Stimulated activated CD8-positive, alpha-beta memory T cell treated with anti-CD3 and anti-CD28 coated beads, Interleukin-4, amount 100 ng/mL, for 4 hours (primary cell): ENCODE measurements at regions not wholly inside any gene's neighbourhood (a gene's known extent, or its start where the extent isn't known, plus 50 kb on each side); places are given as distances from the start of the nearest gene placed in this dataset.
"Not testable (repeated sequence)": the region's sequence is repeated elsewhere in the genome, so short reads cannot be mapped to it uniquely, and the experiment has no call there.

Experiments
- DNase-seq, 2 donors: peaks; one replicate each; pipeline ENCODE4 v3.0.0-alpha.2; 2020; ENCODE audit warnings: low read depth in 2 of 2, low spot score in 1 of 2

DNA sequence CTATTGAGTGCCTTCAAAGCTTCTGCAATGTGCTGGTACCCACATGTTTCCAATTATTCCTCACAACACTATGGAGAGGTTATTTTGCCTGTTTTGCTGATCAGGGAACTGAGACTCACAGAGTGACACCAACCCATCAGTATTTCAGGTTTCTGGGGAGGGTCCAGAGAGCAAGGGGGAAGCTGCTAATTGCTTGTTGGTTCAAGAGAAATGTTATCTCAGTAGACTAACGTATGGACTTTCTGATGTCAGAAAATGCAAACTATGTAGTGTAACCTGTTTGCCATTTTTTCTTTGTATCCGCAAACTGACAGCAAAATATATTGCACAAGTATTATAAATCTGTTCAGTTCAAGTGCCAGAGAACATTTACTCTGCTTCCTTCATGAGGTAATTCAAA lies 108.3 kb upstream of the MSX2 start:
- DNase-seq, result no peak

DNA sequence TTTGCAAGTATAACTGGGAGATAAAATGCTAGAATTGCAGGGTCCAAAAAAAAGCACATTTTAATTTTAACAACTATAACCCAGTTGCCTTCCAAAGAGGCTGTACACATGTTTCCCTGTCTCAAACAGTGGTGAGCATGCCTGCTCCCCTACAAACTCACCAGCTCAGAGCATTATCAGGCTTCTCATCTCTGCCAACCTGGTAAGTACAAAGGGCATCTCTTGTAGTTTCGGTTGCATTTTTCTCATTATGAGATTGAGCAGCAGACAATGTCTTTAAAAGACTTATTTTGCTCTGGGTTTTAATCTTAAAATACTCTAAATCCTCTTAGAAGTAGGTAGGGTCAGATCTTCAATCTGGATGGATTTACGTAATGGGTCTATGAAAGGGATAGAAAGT lies 107.1 kb upstream of the MSX2 start:
- no peak for DNase-seq

DNA sequence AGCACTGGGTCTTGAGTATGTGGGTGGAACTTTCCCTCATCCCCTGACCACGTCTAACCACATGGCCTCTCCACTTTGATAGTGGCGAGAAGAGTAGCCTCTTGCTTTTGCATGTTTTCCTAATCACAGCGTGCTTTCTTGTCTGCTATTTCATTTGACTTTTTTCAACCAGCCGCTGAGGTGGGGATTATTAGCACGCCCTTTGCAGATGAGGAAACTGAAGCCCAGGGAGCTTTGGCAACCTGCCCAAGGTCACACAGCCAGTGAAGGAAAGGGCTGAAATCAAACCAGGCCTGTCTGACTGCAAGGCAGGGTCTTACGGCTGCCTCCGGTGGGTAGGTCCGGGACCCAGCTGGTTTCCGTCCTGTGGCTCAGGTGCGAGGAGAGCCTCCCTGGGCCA lies 106.5 kb upstream of the MSX2 start:
- no peak for DNase-seq

DNA sequence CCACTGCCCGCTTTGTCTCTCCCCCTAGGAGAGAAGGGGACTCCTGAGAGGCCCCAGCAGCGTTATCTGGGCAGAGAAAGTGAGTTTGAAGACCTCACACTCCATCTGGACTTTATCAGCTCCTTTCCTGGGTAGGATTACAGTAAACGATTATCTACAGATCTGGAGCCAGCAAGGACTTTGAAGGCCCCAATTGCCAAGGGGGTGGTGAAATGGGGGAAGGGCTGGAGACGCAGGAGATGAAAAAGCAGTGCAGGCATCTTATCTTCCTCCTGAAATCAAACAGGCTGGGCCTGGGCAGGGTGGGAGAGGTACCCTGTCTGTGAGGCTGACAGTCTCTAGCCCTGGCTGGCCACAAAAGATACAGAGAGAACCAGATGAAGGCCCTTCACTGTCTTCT lies 105.8 kb upstream of the MSX2 start:
- no peak for DNase-seq

DNA sequence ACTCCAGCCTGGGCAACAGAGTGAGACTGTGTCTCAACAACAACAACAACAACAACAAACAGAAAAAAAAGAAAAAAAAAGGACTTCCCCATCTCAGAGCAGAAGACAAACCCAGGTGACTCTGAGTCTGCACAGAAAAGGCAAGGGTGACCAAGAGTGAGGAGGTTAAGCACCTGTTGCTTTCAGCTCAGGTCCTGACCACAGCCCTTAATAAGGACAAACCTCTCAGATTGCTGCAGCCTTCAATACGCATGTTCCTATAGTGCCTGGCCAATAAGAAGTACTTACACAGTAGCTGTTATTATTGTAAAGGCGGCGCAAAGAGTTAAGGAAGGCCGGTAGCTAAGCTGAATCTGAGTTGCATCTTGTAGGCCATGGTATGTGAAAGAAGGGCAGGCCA lies 102.3 kb upstream of the MSX2 start:
- DNase-seq, result no peak

DNA sequence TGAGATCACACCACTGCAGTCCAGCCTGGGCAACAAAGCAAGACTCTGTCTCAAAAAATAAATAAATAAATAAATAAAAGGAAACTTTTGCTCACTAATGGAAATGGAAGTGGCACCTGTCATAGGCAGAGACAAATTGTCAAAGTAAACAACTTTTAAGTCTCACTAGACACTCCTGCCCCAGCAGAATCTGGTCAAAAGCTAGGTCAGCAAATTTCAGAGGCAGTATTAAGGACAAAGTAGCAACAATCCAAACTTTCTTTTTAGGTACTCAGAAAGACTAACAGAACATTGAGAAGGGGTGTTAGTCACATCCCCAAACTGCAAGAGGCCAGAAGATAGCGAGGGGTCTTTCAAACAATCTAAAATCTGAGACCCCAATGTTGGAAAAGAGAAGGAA lies 101.4 kb upstream of the MSX2 start:
- DNase-seq, result no peak

DNA sequence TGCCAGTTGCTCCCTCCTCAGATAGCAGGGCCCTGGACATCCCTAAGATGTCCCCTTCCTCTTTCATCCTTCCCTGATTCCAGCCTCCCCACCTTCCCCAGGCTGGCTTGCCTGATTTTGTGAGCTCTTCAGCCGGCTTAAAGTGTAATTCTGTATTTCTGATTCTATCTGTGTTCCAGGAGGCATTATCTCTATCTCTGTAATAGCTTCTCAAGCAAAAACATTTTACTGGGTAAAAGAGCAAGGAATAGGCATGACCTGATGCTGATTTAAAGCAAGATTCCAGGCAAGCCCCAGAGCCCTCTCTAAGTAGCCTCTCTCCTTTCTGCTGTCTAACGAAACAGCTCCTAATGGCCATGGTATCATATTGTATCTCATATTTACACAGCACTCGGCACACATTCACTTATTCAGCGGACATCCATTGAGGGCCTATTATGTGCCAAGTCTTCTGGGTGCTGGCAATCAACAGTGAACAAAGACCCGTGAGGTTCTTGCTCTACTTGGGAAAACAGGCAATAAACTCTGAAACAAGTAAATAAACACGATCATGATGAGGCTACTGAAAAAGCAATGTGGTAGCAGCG lies 100.9 kb upstream of the MSX2 start:
- DNase-seq, result no peak

DNA sequence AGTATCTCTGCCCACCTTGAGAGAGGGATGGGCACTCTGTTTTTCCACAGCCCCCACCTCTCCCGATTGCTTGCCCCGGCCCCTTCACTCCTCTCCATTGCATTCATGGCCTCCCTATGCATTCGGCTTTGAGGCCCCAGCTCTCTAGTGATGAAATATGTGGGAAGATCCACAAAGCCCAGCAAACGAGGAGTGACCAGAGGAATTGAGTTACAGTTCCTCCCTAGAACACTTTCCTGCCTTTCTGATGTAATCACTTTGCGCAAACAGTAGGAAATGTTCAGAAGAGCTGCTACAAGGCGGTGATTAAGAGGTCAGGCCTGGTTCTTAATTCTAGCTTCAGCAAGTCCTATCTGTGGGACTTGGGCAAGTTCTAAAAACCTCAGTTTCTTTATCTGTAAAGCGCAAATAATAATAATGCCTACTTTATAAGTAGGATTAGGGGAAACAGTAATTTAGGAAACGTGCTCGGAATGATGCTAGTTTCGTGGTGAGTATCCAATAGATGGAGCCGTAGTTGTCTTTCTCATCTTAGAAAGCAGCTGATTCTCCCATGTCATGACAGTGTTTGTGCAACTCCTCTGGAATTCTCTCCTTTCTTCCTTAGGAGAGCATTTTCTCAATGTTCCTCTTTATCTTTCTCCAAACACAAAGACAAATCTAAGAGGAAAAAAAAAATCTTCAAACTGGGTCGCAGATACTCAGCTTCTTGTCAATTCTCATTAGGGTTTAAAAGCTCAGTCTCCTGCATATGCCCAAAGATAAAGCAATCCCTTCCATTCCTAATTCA lies 99.5 kb upstream of the MSX2 start:
- no peak for DNase-seq

DNA sequence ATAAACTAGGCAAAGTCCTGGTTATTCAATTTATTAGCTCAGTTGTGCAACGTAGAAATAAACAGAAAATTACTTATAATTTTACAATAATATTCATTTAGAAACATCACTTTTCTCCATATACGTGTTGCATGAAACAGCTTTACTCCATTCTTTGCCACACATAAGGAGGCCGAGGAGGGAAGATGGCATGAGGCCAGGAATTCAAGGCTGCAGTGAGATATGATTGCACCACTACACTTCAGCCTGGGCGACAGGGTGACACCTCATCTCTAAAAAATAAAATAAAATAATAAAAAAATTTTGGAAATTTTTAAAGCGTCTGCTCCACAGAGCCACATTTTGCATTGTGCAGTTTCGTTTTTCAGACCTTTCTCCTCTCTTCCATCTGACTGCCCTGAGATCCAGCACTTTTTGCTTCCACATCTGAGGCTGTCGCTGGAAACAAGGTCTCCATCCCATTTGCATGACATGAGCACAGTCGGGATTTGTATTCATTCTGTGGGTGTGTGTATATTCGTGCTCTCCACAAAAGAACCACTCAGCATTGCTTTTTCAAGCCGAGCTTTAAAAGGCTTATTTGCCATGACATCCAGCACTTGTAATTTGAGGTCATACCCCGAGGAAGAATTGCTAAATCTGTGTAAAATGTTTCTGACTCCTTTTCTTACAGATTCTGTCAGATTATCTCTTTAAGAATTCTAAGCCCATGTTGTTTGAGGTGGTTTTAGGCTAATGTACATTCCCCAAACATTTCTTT lies 98.6 kb upstream of the MSX2 start:
- DNase-seq, result no peak

DNA sequence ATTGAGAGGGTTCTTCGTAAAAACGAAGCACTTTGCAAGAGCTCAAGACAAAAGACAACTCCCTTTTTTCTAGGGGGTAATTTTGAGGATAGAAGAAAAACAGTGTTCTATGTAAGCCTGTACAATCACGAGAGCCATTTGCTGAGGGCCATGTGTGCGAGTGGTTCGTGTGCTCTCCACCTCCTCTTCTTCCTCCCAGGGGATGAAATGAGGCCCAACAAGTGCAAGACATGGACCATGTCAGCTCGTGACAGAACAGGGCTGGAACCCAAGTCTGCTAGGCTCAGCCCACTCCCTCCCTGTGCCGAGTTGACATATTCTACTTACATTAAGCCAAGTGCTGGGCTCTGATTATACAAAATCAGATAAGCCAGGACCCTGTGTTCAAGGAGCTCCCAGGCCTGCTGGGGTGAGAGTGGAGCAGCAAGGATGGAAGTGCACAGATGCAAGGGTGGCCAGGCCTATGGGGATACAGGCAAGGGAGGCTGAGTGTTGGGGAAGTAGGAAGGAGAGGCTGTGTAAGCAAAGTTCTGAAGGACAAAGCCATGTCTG lies 97.9 kb upstream of the MSX2 start:
- no peak for DNase-seq

DNA sequence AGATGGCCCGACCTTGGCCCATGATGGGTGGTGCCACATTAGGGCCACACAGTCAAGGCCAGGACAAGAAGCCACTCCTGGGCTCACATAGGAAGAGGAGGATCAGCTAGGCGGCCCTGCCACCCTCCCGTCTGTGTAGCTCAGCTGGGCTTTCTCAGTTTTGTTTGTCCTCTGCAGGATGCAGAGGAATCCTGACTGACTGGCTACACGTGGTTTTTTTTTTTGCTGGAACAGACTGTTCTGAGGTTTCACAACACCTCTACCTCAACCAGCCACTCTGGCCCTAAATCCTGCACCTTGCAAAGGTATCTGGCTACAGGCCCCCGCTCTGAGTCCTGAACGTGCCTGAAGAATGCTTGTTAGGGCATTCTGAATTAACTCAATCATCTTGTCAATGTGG lies 88.3 kb upstream of the MSX2 start:
- DNase-seq, result no peak

DNA sequence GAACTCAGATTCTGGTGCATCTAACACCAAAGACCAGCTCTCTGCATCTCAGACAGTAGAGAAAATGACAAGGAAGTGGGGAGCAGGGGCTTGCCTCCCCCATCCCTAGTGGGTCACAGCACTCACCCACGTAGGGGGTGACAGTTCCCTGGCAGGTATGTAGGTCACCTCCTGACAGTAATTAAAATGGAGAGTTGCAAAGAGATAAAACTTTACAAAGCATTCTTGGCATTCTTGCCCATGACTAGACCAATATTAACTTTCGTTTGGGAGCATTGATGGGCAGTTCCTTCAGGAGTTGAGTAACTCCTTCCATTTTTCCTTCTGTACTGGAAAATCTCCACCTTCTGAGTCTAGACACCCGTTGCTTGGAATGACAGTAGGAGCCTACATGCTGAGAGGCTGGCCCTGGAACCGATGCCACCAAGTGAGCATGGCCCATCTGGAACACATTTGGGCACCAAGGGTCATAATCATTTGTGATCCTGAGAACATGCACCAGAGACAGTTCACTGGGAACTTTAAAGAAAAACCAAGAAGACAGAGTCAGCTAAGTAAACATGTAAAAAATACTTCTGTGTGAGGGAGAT lies 81.5 kb upstream of the MSX2 start:
- DNase-seq, result no peak

DNA sequence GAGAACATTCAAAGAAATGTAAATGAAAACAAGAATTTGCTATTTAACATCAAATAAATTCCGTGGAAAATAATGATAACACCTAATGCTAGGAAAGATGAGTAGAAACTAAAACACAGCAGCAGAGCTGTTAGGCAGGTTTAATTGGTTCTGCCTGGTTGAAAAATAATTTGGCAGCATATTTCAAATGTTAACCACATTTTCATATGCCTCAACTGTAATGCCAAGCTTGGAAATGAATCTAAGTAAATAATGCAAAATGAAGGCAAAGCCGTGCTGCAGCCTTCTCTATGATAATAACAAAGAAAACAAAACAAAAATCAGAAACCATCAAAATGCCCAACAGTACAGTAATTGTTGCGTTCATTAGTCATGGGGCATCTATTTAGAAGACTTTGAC lies 79.9 kb upstream of the MSX2 start:
- no peak for DNase-seq

DNA sequence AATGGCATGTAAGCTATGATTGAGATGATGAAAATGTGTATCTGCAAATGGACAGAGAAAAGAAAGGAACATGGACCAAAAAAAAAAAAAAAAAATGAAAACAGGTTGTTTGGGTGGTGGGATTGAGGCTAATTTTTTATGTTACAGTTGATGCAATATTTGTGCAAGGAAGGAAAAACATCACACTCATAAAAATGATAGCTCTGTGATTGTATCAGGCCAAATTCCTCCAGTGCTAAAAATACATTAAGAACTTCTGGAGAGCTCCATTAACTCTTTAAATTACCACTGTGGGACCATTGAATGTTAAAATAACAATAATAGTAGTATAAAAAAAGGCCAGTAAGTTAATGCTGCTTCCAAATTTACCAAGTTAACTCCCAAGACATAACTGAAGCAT lies 79.5 kb upstream of the MSX2 start:
- no peak for DNase-seq

DNA sequence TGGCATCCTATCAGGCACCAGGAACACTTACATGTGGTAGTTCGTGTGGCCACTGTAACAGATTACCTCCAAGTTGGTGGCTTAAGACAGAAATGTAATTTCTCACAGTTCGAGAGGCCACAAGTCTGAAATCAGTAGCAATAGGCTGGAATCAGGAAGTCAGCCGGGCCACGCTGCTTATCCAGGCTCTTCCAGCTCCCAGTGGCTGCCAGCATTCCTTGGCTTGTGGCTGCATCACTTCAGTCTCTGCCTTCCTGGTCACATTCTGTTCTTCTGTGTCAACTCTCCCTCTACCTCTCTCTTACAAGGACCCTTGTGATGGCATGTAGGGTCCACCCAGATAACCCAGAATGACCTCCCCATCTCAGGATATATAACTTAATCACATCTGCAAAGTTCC lies 78.7 kb upstream of the MSX2 start:
- no peak for DNase-seq

DNA sequence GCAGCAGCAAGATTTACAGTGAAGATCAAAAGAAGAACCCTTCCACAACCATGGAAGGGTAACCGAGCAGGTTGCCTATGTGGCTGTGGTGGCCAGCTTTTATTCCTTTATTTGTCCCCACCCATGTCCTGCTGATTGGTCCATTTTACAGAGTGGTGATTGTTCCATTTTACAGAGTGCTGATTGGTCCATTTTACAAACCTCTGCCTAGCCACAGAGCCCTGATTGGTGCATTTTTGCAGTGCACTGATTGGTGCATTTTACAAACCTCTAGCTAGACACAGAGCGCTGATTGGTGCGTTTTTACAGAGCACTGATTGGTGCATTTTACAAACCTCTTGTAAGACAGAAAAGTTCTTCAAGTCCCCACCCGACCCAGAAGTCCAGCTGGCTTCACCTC lies 75.8 kb upstream of the MSX2 start:
- DNase-seq, result not testable (repeated sequence)

DNA sequence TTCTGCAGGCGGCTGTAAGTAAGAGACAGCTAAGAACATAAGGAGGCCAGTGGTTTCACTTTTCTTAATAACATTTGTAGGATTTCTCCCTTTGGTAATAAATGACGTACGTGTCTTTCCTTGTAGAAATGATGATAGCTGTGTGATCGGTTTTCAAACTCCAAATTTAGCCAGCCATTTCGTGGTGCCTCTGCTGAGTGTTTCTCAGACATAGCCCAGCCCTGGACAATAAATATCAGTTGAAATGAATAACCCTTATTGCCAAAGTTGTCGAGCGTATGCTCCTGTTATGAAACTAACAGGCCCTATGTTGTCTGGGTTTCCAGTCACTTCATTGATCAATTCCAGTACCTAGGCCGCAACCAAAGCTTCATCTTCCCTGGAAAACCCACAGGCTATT lies 75.0 kb upstream of the MSX2 start:
- DNase-seq, result no peak

DNA sequence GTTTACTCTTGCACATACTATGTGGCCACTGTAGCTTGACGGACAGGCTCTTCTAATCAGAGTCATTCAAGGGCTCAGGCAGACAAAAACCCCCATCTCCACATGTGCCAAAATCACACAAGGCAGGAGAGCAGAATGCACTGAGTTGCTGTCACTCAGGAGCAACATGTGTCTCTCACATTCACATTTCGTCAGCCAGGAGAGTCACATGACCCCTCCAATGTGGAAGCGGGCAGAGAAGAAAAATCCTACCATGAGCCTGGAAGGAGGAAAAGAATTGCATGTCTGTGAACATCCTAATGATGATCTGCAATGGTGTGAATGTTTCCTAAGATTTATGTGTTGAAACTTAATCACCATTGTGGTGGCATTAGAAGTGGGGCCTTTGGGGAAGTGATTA lies 69.9 kb upstream of the MSX2 start:
- DNase-seq, result no peak

DNA sequence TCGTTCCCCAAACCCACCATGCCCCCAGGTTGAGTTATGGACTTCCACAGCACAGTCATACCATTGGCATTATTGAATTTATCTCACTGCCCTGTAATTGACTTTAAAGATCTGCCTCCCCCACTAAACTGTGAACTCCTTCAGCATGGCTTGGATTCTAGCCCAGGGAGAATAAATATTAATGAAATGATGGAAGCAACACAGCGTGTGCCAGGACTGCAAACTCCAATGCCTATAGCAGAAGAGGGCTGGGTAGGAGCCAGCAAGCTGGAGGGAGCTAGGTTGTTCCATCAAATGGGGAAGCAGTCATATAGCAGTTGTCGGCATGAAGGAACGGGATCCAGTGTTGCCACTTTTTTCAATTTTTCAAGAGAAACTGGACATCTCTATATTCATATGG lies 69.0 kb upstream of the MSX2 start:
- no peak for DNase-seq

DNA sequence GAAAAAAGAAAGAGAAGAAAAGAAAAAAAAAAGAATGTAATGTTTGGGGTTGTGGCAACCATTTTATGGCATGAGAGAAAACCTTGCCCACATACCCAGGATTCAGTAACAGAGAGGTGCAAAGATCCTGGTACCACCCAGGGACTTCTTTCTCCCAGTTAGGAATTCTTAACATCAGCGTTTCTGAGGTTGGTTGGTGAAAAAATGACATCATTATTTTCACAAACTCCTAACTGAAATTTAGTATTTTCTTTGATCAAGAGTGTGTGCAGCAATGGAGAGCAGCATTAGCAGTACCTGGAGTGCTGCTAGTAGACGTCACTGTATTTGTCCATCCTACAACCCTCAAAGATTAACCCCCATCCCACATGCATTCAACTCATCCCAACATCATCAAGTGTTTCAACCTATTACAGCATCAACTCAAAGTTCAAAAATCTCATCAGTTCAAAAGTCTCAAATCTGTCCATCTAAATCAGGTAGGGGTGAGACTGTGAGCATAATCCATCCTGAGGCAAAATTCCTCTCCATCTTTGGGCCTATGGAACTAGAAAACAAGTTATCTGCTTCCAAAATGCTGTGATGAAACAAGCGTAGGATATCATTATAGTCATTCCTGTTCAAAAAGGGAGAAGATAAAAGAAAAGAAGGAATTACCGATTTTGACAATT lies 60.1 kb upstream of the MSX2 start:
- DNase-seq, result no peak

DNA sequence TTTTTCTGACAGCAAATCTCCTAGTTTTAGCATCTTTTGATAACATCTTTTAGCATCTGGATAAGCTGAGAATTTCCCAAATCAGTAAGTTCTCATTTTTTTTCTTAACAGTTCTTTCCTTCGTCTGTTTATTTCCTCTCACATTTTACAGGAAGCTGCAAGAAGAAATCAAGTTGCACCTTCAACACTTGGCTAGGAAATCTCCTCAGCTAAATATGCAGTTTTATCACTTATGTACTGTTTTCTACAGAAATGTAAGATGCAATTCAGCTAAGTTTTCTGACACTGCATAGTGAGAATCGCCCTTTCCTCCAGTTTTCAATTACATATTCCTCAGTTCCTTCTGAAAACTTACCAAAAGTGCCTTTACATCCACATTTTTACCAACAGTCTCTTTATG lies 59.0 kb upstream of the MSX2 start:
- DNase-seq, result no peak
